ENCODE measurements at regions not wholly inside any gene's neighbourhood (a gene's known extent, or its start where the extent isn't known, plus 50 kb on each side); places are given as distances from the start of the nearest gene placed in this dataset.

DNA sequence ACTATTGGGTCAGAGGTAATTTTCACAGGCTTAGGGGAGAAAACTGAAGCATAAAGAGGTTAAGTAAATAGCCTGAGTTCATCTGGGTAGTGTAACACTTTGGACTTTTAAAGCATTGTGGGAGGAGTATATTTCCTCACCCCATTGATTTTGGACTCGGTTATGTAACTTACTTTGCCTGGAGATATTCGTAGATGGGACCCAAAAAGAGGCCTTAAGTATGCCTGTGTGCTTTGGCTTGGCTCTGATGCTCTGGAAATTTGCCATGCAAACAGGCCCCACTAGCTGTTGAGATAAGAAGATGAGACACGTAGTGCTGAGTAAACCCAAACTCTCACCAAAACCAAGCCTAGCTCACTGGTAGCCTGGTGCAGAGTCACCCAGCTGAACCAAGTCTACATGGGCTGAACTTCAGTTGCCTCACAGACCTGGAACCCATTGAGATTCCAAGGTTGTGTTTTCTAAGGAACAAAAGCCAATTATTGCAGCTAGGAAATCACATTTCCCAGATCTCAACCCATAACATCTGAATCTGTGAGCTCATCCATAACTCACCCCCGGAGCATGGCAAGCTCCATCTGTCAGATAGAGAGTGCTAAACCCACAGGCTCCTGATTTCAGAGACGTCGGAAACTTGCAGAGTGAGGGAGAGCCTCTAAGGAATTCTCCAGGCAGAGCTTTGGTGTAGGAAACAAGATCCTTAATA is 536.0 kb upstream of the C16orf82 start:
- DNase-seq (ENCODE audit: low read depth): no peak
- TF ChIP-seq, protein P1, sequence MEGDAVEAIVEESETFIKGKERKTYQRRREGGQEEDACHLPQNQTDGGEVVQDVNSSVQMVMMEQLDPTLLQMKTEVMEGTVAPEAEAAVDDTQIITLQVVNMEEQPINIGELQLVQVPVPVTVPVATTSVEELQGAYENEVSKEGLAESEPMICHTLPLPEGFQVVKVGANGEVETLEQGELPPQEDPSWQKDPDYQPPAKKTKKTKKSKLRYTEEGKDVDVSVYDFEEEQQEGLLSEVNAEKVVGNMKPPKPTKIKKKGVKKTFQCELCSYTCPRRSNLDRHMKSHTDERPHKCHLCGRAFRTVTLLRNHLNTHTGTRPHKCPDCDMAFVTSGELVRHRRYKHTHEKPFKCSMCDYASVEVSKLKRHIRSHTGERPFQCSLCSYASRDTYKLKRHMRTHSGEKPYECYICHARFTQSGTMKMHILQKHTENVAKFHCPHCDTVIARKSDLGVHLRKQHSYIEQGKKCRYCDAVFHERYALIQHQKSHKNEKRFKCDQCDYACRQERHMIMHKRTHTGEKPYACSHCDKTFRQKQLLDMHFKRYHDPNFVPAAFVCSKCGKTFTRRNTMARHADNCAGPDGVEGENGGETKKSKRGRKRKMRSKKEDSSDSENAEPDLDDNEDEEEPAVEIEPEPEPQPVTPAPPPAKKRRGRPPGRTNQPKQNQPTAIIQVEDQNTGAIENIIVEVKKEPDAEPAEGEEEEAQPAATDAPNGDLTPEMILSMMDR (IDR thresholded peaks at IDR 0.05; ENCODE audit: low read length, missing control alignments): no peak
- no peak overlapping the region for H3K4me3 ChIP-seq (replicated peaks; ENCODE audit: low read depth, low read length)

DNA sequence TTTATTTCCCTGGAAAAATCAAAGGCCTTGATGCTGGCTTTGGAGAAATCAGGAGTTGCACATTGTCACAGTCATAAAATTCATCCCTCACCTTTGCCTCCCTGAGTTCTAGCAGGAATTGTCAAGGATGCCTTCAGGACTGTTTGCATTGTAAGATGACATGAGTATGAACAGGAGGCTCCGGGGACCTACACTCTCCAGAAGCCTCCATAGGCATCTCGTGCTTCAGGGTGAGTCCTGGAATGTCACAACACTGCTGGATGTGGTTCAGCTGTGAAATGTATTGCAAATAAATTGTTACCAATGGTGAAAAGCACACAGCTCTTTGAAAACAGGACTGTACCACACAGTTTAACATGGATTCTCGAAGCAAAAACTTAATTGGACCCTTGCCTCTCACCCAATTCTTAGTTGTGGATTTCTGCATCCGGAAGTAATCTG is 535.4 kb upstream of the C16orf82 start:
- H3K4me3 ChIP-seq (replicated peaks; ENCODE audit: low read depth, low read length): no peak overlapping the region
- no peak for DNase-seq (ENCODE audit: low read depth)
- TF ChIP-seq, protein P1 (IDR thresholded peaks at IDR 0.05; ENCODE audit: low read length, missing control alignments): no peak

DNA sequence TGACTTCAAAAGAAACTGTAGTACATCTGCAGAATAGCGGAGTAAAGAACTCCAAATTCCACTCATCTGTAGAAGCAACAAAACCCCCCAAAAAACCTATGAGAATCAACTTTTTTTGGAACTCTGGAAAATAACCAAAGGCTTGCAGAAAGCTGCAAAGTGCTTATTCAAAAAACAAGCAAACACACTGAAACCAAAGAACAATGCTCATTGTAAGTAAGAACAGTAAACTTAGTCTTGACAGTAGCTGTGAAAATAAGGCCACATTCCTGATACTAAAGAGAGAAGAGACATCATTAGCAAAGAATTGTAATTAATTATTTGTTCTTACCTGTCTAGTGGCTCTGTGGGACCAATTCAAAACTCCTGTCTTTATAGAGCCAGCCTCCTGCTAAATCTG is 534.3 kb upstream of the C16orf82 start:
- no peak overlapping the region for H3K4me3 ChIP-seq (replicated peaks; ENCODE audit: low read depth, low read length)
- DNase-seq (ENCODE audit: low read depth): no peak
- TF ChIP-seq, protein P1 (IDR thresholded peaks at IDR 0.05; ENCODE audit: low read length, missing control alignments): no peak

DNA sequence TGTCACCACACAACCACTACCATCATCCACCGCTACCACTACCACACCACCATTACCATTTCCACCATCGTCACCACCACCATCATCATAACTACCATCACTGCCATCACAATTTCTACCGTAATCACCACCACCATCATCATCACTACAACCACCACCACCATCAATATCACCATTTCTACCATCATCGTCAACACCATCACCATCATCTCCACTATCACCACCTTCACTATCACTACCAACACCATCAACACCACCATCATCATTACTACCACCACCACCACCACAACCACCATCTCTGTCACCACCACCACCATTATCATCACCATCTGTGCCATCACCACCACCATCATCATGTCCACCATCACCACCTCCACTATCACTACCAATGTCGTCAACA is 524.5 kb upstream of the C16orf82 start:
- DNase-seq (ENCODE audit: low read depth): no peak
- H3K4me3 ChIP-seq (replicated peaks; ENCODE audit: low read depth, low read length): no peak overlapping the region
- TF ChIP-seq, protein P1 (IDR thresholded peaks at IDR 0.05; ENCODE audit: low read length, missing control alignments): no peak

DNA sequence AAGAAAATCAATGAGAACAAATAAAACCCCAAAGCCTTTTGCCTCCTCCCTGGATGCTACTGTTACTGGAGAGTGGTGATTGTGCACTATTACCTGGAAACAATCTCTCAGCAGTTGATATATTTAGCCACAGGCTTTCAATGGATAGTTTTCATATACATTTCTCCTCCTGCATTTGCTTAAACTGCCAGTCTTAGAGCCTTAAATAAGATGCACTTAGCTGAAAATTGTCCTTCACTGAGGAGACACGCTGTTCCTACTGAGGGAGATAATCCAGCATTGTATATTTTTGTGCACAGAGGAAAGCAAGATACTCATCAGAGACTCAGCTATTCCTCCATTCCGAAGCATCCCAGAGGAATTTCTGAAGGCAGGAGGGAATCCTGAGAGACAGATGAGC is 520.2 kb upstream of the C16orf82 start:
- DNase-seq (ENCODE audit: low read depth): no peak
- TF ChIP-seq, protein P1 (IDR thresholded peaks at IDR 0.05; ENCODE audit: low read length, missing control alignments): no peak
- H3K4me3 ChIP-seq (replicated peaks; ENCODE audit: low read depth, low read length): no peak overlapping the region

DNA sequence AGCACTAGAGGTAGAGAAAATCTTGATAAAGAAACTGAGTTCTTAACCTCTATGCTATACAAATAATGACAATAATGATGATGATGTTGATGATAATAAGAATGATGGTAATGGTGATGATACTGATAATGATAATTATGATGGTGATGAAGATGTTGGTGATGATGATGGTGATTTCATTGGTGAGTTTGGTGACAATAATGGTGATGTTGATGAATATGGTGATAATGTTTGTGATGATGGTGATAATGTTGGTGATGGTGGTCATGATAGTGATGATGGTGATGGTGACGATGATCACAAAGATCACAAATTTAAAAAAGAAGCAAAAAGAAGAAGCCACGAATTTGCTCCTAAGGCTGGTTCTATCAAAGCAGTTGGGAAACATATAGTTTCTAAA is 519.0 kb upstream of the C16orf82 start:
- TF ChIP-seq, protein P1 (IDR thresholded peaks at IDR 0.05; ENCODE audit: low read length, missing control alignments): no peak
- no peak overlapping the region for H3K4me3 ChIP-seq (replicated peaks; ENCODE audit: low read depth, low read length)
- no peak for DNase-seq (ENCODE audit: low read depth)

DNA sequence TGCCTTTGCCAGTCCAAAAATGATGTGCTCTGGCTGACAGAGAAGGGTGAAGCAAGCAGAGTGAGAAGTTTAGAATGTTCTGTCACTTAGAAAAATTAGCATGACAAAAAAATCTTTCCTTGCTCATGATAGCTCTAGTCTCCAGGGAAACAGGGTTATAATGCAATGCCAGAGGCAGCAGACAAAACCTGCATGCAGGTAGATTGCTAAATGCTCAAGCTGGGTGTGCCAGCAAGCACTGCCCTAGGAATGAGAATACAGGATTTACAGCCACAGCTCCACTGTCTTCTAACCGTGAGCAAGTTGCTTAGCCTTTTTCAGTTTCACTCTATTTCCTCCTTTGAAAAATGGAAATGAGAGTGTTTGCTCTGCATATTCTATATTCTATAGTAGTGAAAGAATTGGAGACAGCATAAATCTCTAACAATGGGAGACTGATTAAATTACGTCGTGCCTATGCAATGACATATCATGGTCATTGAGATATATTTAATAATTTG is 516.6 kb upstream of the C16orf82 start:
- H3K4me3 ChIP-seq (replicated peaks; ENCODE audit: low read depth, low read length): no peak overlapping the region
- TF ChIP-seq, protein P1 (IDR thresholded peaks at IDR 0.05; ENCODE audit: low read length, missing control alignments): no peak
- no peak for DNase-seq (ENCODE audit: low read depth)
